ENCODE measurements at regions not wholly inside any gene's neighbourhood (a gene's known extent, or its start where the extent isn't known, plus 50 kb on each side); places are given as distances from the start of the nearest gene placed in this dataset.

GRCh38 chr5:2255915-2256690, 373.4 kb upstream of the IRX4 start:
- TF ChIP-seq CTCF (IDR thresholded peaks at IDR 0.05) (no peak), EP300 (IDR thresholded peaks at IDR 0.05) (no peak)

Measured in ovary (tissue), 3 donors.